Upper lobe of left lung (tissue), 6 donors: ENCODE measurements at regions not wholly inside any gene's neighbourhood (a gene's known extent, or its start where the extent isn't known, plus 50 kb on each side); places are given as distances from the start of the nearest gene placed in this dataset.

Source experiments
- ATAC-seq, 2 donors: fragments of 200-7000 bp; cut with Tn5 transposase; one replicate each; pipeline ENCODE4 v1.9.1; 2022; ENCODE audit warnings: mild to moderate bottlenecking in 2 of 2, moderate library complexity in 2 of 2; ENCODE audit not compliant: low FRiP score in 2 of 2
- DNase-seq, 2 donors: peaks; one replicate each; pipeline ENCODE4 v3.0.0-alpha.2; 2019 to 2020
- H3K27ac ChIP-seq, 4 donors: fragments of 200-600 bp; sonication (generic); one replicate each; pipeline ENCODE4 v1.5.1; 2016 to 2019
- H3K27me3 ChIP-seq, 4 donors: fragments of 200-600 bp; sonication (generic); one replicate each; pipeline ENCODE4 v1.5.1; 2017 to 2019
- H3K36me3 ChIP-seq, 4 donors: fragments of 200-600 bp; sonication (generic); one replicate each; pipeline ENCODE4 v1.5.1; 2016 to 2019
- H3K4me1 ChIP-seq, 4 donors: fragments of 200-600 bp; sonication (generic); one replicate each; pipeline ENCODE4 v1.5.1; 2018 to 2019
- H3K4me3 ChIP-seq, 4 donors: fragments of 200-600 bp; sonication (generic); one replicate each; pipeline ENCODE4 v1.5.1; 2017 to 2019; ENCODE audit warnings: mild to moderate bottlenecking in 2 of 4, moderate library complexity in 1 of 4
- H3K9me3 ChIP-seq, 4 donors: fragments of 200-600 bp; sonication (generic); one replicate each; pipeline ENCODE4 v1.5.1; 2018 to 2019
- EP300 ChIP-seq, 4 donors: sonication (generic); formaldehyde crosslinking; IDR thresholded peaks; one replicate each; pipeline ENCODE4 v1.5.1; 2017; ENCODE audit warnings: antibody characterized with exemption in 4 of 4, control low read depth in 2 of 4
- POLR2A ChIP-seq, 4 donors: fragments of 450-650 bp; IDR thresholded peaks; one replicate each; pipeline ENCODE4 v1.5.1; 2016 to 2017; ENCODE audit warnings: antibody characterized with exemption in 4 of 4, mild to moderate bottlenecking in 2 of 4
- POLR2AphosphoS5 ChIP-seq, 2 donors: sonication (generic); formaldehyde crosslinking; IDR thresholded peaks; one replicate each; pipeline ENCODE4 v1.5.1; 2017; ENCODE audit warnings: antibody characterized with exemption in 2 of 2
- WGBS, 2 donors: methylation state at CpG; one replicate each; pipeline ENCODE4 v1.1.5; 2017 to 2018; 5-methylcytosine and 5-hydroxymethylcytosine counted together
- TF ChIP-seq, protein P1 (sequence below), 6 experiments: fragments of 450-650 bp in 4 of 6; fragments of 200-600 bp in 2 of 6; sonication (generic) in 2 of 6; IDR thresholded peaks; one replicate each; pipeline ENCODE4 v1.5.1; 2016 to 2019; ENCODE audit warnings: antibody characterized with exemption in 6 of 6
- donor health status: DM: no; HTN: no; CAD: no; lungs with moderate emphysema.
- donor health status: DM: no; HTN: yes; CAD: no; lungs with severe emphysema.

DNA sequence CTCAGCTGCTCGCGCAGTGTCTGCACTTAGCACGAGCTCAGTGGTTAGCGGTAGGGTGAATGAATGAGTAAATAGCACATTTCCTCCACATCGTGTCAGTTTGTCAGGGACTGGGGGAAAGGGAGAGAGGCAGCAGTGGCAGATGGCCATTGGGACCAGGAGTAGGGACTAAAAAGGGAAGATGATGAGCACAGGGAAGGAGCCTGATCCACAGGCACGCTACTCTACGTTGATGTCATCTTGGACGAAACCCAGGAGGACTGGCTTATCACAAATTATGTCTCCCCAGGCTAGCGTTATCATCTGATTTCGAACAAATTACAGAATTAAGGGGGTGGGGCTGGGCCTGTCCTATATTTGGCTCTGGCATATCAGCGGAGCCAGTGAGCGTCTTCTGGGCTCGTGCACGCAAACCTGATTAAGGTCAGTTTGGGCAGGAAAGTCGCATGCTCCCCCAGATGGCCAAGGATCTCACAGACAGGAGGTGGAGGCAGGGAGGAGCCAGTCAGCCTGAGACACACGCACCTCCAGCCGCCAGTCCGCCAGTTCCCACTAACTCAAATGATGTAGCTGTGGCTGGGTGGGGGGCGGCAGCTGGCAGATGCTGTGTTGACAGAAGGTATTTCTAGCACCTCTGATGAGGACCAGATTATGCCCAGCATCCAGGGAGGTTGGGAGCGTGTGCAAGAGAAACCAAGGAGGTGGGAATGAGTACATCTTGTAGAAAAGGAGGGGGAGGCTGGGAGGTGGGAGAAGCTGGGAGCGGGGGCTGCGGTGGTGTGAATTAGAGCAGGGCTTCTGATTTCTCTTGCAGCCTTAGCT is 97.4 kb upstream of the PRDM11 start:
- Histone ChIP-seq H3K27ac (peak overlapping the region in 2 of 4 donors; percentile 11 to 35), H3K36me3 (no peaks in the 10 kb centered on the region), H3K4me3 (no peak overlapping the region), H3K4me1 (peaks cover 24 to 42% (median 36%) of the 10 kb centered on the region in 4 donors), H3K9me3 (no peaks in the 10 kb centered on the region), H3K27me3 (no peaks in the 10 kb centered on the region)
- TF ChIP-seq POLR2AphosphoS5 (IDR thresholded peaks at IDR 0.05) (no peak), EP300 (IDR thresholded peaks at IDR 0.05) (no peak), POLR2A (IDR thresholded peaks at IDR 0.05) (no peak)
- TF ChIP-seq, protein P1, sequence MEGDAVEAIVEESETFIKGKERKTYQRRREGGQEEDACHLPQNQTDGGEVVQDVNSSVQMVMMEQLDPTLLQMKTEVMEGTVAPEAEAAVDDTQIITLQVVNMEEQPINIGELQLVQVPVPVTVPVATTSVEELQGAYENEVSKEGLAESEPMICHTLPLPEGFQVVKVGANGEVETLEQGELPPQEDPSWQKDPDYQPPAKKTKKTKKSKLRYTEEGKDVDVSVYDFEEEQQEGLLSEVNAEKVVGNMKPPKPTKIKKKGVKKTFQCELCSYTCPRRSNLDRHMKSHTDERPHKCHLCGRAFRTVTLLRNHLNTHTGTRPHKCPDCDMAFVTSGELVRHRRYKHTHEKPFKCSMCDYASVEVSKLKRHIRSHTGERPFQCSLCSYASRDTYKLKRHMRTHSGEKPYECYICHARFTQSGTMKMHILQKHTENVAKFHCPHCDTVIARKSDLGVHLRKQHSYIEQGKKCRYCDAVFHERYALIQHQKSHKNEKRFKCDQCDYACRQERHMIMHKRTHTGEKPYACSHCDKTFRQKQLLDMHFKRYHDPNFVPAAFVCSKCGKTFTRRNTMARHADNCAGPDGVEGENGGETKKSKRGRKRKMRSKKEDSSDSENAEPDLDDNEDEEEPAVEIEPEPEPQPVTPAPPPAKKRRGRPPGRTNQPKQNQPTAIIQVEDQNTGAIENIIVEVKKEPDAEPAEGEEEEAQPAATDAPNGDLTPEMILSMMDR (IDR thresholded peaks at IDR 0.05): no peak
- ATAC-seq (peak in 1 of 2 donors; percentile 72), DNase-seq (no peak)
- 77 to 83% methylated on average over 21 to 22 of the region's 22 CpGs for WGBS, 2 donors

DNA sequence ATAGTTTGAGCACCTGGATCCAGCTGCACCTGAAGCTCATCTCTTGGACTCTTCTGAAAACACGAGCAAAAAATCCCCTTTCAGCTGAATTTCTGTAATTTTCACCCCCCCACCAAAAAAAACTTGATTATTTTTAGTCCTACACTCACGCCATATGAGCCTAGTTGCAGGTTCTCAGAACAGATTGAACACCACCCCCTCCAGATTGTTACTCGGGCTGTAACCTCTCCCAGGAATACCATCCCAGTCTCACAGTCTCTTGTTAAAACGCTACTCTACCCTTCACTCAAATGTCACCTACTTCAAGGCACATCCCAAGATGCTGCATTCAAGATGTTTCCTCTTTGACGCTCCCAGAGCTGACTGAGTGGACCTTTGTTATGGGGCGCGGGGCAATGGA is 96.3 kb upstream of the PRDM11 start:
- WGBS, 2 donors: 93 to 98% methylated on average over 7 of the region's 7 CpGs
- Histone ChIP-seq H3K4me3 (no peak overlapping the region), H3K36me3 (no peaks in the 10 kb centered on the region), H3K9me3 (no peaks in the 10 kb centered on the region), H3K27me3 (no peaks in the 10 kb centered on the region), H3K4me1 (peaks cover 24 to 37% (median 32%) of the 10 kb centered on the region in 4 donors), H3K27ac (no peak overlapping the region)
- TF ChIP-seq, protein P1 (IDR thresholded peaks at IDR 0.05): no peak
- TF ChIP-seq POLR2AphosphoS5 (IDR thresholded peaks at IDR 0.05) (no peak), EP300 (IDR thresholded peaks at IDR 0.05) (no peak), POLR2A (IDR thresholded peaks at IDR 0.05) (no peak)
- DNase-seq (no peak), ATAC-seq (no peak)

DNA sequence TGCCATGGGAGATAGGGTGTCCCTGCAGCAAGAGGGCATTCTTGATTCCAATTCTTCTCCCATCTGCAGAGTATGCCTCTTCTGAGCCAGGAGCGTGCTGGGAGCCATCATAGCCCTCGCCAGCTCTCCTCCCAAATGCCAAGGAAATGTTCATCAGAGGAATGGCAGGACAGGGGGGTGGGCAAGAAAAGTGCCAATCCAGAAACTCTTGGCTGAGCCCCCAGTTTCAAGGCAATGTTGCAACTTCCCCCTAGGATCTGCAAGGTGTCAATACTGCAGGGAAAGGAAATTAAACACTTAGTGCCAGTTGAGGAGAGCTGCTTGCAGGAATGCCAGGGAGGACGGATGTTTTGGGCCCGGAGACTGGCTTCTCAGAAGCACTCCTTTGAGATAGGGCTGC is 94.8 kb upstream of the PRDM11 start:
- Histone ChIP-seq H3K27ac (no peak overlapping the region), H3K4me3 (no peak overlapping the region), H3K36me3 (no peaks in the 10 kb centered on the region), H3K27me3 (no peaks in the 10 kb centered on the region), H3K9me3 (no peaks in the 10 kb centered on the region), H3K4me1 (peaks cover 18 to 24% (median 19%) of the 10 kb centered on the region in 4 donors)
- WGBS, 2 donors: 61 to 74% methylated on average over 4 of the region's 4 CpGs
- TF ChIP-seq POLR2AphosphoS5 (IDR thresholded peaks at IDR 0.05): no peak
- no peak for TF ChIP-seq EP300 (IDR thresholded peaks at IDR 0.05)
- TF ChIP-seq, protein P1 (IDR thresholded peaks at IDR 0.05): no peak
- TF ChIP-seq POLR2A (IDR thresholded peaks at IDR 0.05): no peak
- no peak for DNase-seq
- no peak for ATAC-seq

- no peaks in the 10 kb centered on the region for H3K27me3 ChIP-seq
Measured at GRCh38 chr11:45052361-45052760, 94.1 kb upstream of the PRDM11 start.

More at GRCh38 chr11:45052361-45052760, 94.1 kb upstream of the PRDM11 start:
- no peak for ATAC-seq
- H3K27ac ChIP-seq: no peak overlapping the region
- DNase-seq: no peak
- H3K4me1 ChIP-seq: peaks cover 12 to 17% (median 13%) of the 10 kb centered on the region in 4 donors
- H3K9me3 ChIP-seq: no peaks in the 10 kb centered on the region
- H3K36me3 ChIP-seq: no peaks in the 10 kb centered on the region
- 62 to 74% methylated on average over 6 of the region's 6 CpGs for WGBS, 2 donors
- no peak for TF ChIP-seq EP300 (IDR thresholded peaks at IDR 0.05)
- TF ChIP-seq POLR2A (IDR thresholded peaks at IDR 0.05): no peak
- TF ChIP-seq, protein P1 (IDR thresholded peaks at IDR 0.05): no peak
- no peak overlapping the region for H3K4me3 ChIP-seq
